Panc1 (cell line): ENCODE measurements at regions not wholly inside any gene's neighbourhood (a gene's known extent, or its start where the extent isn't known, plus 50 kb on each side); places are given as distances from the start of the nearest gene placed in this dataset.

ENCODE experiments used
- SIN3A ChIP-seq: IDR thresholded peaks from 2 replicates; pipeline ENCODE4 v1.6.1; 2012; ENCODE audit warnings: low read depth, mild to moderate bottlenecking, low read length, moderate library complexity, borderline replicate concordance; ENCODE audit not compliant: insufficient read depth
- TF ChIP-seq, protein P1 (sequence below): fragments of 450-650 bp; IDR thresholded peaks from 2 replicates; pipeline ENCODE4 v1.5.1; 2017; ENCODE audit warnings: mild to moderate bottlenecking

DNA sequence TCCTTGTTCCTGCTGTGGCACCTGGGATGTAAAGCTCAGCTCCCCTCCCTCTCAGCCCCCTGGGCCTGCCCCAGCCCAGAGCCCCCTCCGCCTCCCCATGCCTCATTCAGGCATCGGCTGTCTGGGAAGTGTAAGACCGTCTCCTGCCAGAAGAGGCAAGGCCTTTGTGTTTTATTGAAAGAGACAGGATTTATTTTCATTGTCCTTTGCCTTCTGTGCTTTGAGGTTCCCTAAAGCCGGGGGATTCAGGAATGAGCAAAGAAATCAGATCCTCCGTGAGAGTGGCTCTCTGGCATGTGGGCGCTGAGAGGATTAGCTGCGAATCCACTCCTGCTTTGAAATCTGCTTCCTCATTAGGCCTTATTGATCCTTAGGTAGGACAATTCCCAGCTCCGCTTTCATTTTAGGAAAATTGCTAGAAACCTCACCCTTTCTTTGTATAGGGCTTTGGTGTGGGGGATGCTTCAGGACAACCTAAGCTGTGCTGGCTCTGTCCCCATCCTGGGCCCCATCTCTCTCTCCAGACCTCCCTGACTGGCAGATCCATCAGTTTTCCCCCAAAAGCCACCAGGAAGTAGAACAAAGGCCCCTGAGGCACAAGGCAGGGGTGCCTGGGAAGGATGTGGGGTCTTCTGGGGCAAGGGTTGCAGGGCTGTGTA is 211.5 kb upstream of the TNRC6C start:
- TF ChIP-seq, protein P1, sequence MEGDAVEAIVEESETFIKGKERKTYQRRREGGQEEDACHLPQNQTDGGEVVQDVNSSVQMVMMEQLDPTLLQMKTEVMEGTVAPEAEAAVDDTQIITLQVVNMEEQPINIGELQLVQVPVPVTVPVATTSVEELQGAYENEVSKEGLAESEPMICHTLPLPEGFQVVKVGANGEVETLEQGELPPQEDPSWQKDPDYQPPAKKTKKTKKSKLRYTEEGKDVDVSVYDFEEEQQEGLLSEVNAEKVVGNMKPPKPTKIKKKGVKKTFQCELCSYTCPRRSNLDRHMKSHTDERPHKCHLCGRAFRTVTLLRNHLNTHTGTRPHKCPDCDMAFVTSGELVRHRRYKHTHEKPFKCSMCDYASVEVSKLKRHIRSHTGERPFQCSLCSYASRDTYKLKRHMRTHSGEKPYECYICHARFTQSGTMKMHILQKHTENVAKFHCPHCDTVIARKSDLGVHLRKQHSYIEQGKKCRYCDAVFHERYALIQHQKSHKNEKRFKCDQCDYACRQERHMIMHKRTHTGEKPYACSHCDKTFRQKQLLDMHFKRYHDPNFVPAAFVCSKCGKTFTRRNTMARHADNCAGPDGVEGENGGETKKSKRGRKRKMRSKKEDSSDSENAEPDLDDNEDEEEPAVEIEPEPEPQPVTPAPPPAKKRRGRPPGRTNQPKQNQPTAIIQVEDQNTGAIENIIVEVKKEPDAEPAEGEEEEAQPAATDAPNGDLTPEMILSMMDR = no peak
- TF ChIP-seq SIN3A = no peak
